22Rv1 (cell line): ENCODE measurements at regions not wholly inside any gene's neighbourhood (a gene's known extent, or its start where the extent isn't known, plus 50 kb on each side); places are given as distances from the start of the nearest gene placed in this dataset.

Source experiments
- H3K27ac ChIP-seq: fragments of 450-650 bp; 2 replicates; pipeline ENCODE4 v1.5.1; 2017
- ZFX ChIP-seq: fragments of 450-650 bp; IDR thresholded peaks from 2 replicates; pipeline ENCODE4 v1.6.1; 2017; ENCODE audit warnings: antibody characterized with exemption, borderline replicate concordance
- TF ChIP-seq, protein P1 (sequence below): fragments of 450-650 bp; IDR thresholded peaks from 2 replicates; pipeline ENCODE4 v1.5.1; 2017; ENCODE audit warnings: mild to moderate bottlenecking

- no peak for TF ChIP-seq ZFX
- TF ChIP-seq, protein P1, sequence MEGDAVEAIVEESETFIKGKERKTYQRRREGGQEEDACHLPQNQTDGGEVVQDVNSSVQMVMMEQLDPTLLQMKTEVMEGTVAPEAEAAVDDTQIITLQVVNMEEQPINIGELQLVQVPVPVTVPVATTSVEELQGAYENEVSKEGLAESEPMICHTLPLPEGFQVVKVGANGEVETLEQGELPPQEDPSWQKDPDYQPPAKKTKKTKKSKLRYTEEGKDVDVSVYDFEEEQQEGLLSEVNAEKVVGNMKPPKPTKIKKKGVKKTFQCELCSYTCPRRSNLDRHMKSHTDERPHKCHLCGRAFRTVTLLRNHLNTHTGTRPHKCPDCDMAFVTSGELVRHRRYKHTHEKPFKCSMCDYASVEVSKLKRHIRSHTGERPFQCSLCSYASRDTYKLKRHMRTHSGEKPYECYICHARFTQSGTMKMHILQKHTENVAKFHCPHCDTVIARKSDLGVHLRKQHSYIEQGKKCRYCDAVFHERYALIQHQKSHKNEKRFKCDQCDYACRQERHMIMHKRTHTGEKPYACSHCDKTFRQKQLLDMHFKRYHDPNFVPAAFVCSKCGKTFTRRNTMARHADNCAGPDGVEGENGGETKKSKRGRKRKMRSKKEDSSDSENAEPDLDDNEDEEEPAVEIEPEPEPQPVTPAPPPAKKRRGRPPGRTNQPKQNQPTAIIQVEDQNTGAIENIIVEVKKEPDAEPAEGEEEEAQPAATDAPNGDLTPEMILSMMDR = no peak
- no peak overlapping the region for H3K27ac ChIP-seq
Observed at GRCh38 chr17:74024871-74025531, 178.5 kb upstream of the RPL38 start.

DNA sequence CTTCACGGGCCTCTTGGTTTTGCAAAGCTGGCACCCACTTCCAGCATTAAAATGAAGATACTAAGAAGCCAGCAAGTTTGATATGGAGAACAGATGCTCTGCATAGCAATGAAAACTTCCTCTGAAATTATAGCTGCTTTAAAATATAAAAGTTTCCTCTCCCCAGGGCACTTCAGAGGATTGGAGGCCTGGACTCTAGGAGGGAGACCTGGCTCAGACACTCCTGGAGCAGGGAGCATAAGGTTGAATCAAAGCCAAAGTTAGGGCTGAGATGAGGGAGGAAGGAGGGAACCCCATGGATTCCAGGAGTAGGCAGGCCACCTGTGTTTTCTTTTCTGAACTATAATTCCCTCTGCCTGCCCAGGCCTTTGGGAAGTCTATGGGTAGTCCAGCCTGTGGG lies 176.0 kb upstream of the RPL38 start:
- H3K27ac ChIP-seq = no peak overlapping the region
- TF ChIP-seq, protein P1 = no peak
- TF ChIP-seq ZFX = no peak

DNA sequence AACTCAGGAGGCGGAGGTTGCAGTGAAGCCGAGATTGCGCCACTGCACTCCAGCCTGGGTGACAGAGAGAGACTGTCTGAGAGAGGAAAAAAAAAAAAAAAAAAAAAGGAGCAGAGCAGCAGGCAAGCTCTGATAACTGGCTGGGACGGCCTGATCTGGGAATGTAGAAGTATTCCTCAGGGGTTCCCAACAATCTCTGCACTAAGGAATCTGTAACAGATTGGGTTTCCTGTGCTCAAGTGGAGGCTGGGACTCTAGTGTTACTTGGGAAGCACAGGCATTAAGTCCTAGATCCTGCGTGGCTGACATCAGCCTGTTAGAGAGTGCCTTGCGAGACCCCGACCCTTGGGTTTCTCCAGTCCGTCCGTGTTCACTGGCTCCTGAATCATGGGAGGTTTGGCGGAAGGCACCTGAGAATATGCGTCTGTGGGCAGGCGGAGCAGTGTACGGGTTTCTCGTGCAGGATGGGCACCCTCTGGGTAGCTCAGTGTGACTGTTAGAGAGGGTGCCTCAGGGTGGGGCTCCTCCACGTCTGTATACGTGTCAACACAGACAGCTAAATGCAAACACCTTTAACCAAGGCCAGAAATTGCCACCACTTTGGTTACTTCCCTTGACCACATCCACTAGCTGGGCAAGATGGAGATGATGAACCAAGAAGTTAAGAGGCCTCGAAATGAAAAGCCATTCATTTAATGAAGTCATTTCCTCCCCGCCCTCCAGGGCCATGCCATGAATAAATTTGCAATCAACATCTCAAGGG lies 174.9 kb upstream of the RPL38 start:
- TF ChIP-seq ZFX = no peak
- TF ChIP-seq, protein P1 = no peak
- H3K27ac ChIP-seq = no peak overlapping the region

GRCh38 chr17:74031316-74032090 lies 172.0 kb upstream of the RPL38 start:
- TF ChIP-seq, protein P1 = no peak
- TF ChIP-seq ZFX = no peak
- H3K27ac ChIP-seq = no peak overlapping the region

GRCh38 chr17:74032222-74032621 lies 171.3 kb upstream of the RPL38 start:
- TF ChIP-seq, protein P1 = no peak
- TF ChIP-seq ZFX = no peak
- no peak overlapping the region for H3K27ac ChIP-seq

GRCh38 chr17:74037320-74037719 lies 166.2 kb upstream of the RPL38 start:
- no peak for TF ChIP-seq ZFX
- TF ChIP-seq, protein P1 = no peak
- no peak overlapping the region for H3K27ac ChIP-seq
